CD4-positive, alpha-beta memory T cell (primary cell): ENCODE measurements at regions not wholly inside any gene's neighbourhood (a gene's known extent, or its start where the extent isn't known, plus 50 kb on each side); places are given as distances from the start of the nearest gene placed in this dataset.

ENCODE experiments used
- CTCF ChIA-PET: fragments of 350-600 bp; sonication (Branson Sonifier 250); formaldehyde crosslinking; loops from one replicate; lab custom pipeline; 2021; ENCODE audit warnings: inconsistent platforms; ENCODE audit not compliant: partially characterized antibody; lab: Charles Lee
- POLR2A ChIA-PET: fragments of 350-600 bp; sonication (Branson Sonifier 250); formaldehyde crosslinking; loops from one replicate; lab custom pipeline; 2021; ENCODE audit not compliant: partially characterized antibody; lab: Charles Lee
- DNase-seq, 5 donors: peaks; one replicate each; pipeline versions ENCODE4 v3.0.0 to v3.0.0-alpha.2; 2020 to 2022; ENCODE audit warnings: mixed read lengths in 1 of 5
- H3K27ac ChIP-seq: one replicate; pipeline ENCODE4 v1.7.0; 2013; ENCODE audit warnings: low read depth, low read length
- H3K27me3 ChIP-seq: 2 replicates; pipeline ENCODE4 v1.7.0; 2013; ENCODE audit warnings: mild to moderate bottlenecking, low read length, moderate library complexity; ENCODE audit not compliant: insufficient read depth
- H3K36me3 ChIP-seq: 2 replicates; pipeline ENCODE4 v1.7.0; 2013; ENCODE audit warnings: mild to moderate bottlenecking, low read length, moderate library complexity; ENCODE audit not compliant: insufficient read depth
- H3K4me1 ChIP-seq: 2 replicates; pipeline ENCODE4 v1.7.0; 2013; ENCODE audit warnings: mild to moderate bottlenecking, low read length, moderate library complexity; ENCODE audit not compliant: insufficient read depth
- H3K4me3 ChIP-seq, 2 donors: one replicate each; pipeline ENCODE4 v1.7.0; 2013; ENCODE audit warnings: low read length in 2 of 2, mild to moderate bottlenecking in 1 of 2
- H3K9me3 ChIP-seq, 2 donors: one replicate each; pipeline ENCODE4 v1.7.0; 2013; ENCODE audit warnings: low read length in 2 of 2, control low read depth in 1 of 2; ENCODE audit not compliant: control insufficient read depth in 1 of 2
- H3K27ac Mint-ChIP-seq, 7 donors: one replicate each; pipeline ENCODE4 v1.8.0; 2020 to 2021; ENCODE audit warnings: mixed read lengths in 7 of 7, mild to moderate bottlenecking in 6 of 7, inconsistent platforms in 3 of 7, moderate library complexity in 3 of 7
- H3K27me3 Mint-ChIP-seq, 2 donors: one replicate each; pipeline ENCODE4 v1.8.0; 2020 to 2021; ENCODE audit warnings: mixed read lengths in 2 of 2
- H3K36me3 Mint-ChIP-seq, 2 donors: one replicate each; pipeline ENCODE4 v1.8.0; 2020 to 2021; ENCODE audit warnings: mixed read lengths in 2 of 2, inconsistent platforms in 1 of 2, mild to moderate bottlenecking in 1 of 2
- H3K4me1 Mint-ChIP-seq, 4 donors: one replicate each; pipeline ENCODE4 v1.8.0; 2020 to 2021; ENCODE audit warnings: mixed read lengths in 4 of 4, mild to moderate bottlenecking in 1 of 4
- H3K4me3 Mint-ChIP-seq, 8 donors: one replicate each; pipeline ENCODE4 v1.8.0; 2020 to 2021; ENCODE audit warnings: mixed read lengths in 8 of 8, mild to moderate bottlenecking in 7 of 8, moderate library complexity in 6 of 8, inconsistent platforms in 3 of 8
- H3K9me3 Mint-ChIP-seq, 8 donors: one replicate each; pipeline ENCODE4 v1.8.0; 2020 to 2021; ENCODE audit warnings: mixed read lengths in 8 of 8, mild to moderate bottlenecking in 5 of 8, inconsistent platforms in 3 of 8, moderate library complexity in 1 of 8
- intact Hi-C: fragments of 100-400 bp; cut with micrococcal nuclease; formaldehyde crosslinking; loops from one replicate; pipeline ENCODE4 v1.15.1; 2023

DNA sequence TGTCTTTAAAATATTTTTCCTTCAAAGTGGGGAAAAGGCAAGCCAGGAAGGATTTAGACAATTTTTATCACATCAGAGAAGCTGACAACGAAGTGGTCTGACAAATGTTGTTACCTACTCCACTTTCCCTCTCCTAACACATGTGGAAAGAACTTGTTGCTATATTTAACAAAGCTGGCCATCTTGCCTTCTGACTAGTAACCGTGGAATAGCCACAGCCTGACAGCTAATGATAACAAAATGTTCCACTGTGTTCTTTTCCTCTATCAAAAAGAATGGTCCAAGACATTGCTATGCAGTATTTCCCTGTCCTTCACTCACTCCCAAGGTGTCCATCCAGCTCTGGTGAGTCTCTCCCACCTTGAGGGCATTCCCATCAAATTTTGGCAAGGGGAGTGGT, 481.4 kb upstream of the THBS1 start:
- H3K4me1 ChIP-seq, result no peaks in the 10 kb centered on the region
- Mint-ChIP-seq H3K27me3 (peaks cover 10 to 14% of the 10 kb centered on the region in 2 donors), H3K4me1 (no peaks in the 10 kb centered on the region), H3K4me3 (no peak overlapping the region), H3K27ac (no peak overlapping the region), H3K36me3 (no peaks in the 10 kb centered on the region), H3K9me3 (peaks cover 0 to 7% (median 2%) of the 10 kb centered on the region in 8 donors)
- POLR2A ChIA-PET, result interaction anchor here (0.6 kb wide), 1 partner anchor 25 kb away, joined by 3 read pairs; no protein-coding TSS in a partner anchor
- no peak overlapping the region for H3K27ac ChIP-seq
- no peaks in the 10 kb centered on the region for H3K9me3 ChIP-seq
- H3K36me3 ChIP-seq, result no peaks in the 10 kb centered on the region
- H3K27me3 ChIP-seq, result peaks cover 4% of the 10 kb centered on the region
- DNase-seq, result no peak
- CTCF ChIA-PET, result no interaction called here
- intact Hi-C loops, result no loop called here
- H3K4me3 ChIP-seq, result no peak overlapping the region

DNA sequence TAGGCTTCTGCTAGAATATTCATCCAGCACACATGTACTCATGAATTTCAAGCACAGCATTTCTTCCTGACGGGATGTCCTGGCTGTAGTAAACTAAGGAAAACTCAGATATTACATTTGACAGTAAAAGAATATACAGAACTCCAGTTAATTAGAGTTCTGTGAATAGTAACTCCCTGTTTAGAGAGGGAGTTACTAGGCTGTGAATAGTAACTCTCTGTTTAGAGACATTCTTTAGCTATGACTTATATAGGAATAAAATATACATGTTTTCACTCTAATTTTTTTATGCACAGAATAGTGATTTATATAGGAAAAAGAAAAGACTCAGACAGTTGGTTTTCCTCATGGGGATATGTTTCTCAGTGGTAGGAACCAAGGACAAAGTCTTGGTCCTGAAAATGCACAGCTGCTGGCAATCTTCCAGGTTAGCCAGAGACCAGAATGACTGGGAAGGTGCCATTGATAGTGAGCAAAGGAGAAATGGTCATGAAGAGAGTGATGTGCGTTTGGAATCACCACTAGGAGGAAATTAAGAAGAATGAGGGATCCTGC, 480.7 kb upstream of the THBS1 start:
- Mint-ChIP-seq H3K4me3 (no peak overlapping the region), H3K9me3 (peaks cover 0 to 7% (median 2%) of the 10 kb centered on the region in 8 donors), H3K27ac (no peak overlapping the region), H3K4me1 (no peaks in the 10 kb centered on the region), H3K27me3 (peaks cover 10 to 15% of the 10 kb centered on the region in 2 donors), H3K36me3 (no peaks in the 10 kb centered on the region)
- POLR2A ChIA-PET, result interaction anchor here (0.6 kb wide), 1 partner anchor 26 kb away, joined by 3 read pairs; no protein-coding TSS in a partner anchor
- H3K27ac ChIP-seq, result no peak overlapping the region
- intact Hi-C loops, result no loop called here
- H3K4me3 ChIP-seq, result no peak overlapping the region
- H3K9me3 ChIP-seq, result no peaks in the 10 kb centered on the region
- H3K36me3 ChIP-seq, result no peaks in the 10 kb centered on the region
- no peak for DNase-seq
- peaks cover 4% of the 10 kb centered on the region for H3K27me3 ChIP-seq
- CTCF ChIA-PET, result no interaction called here
- no peaks in the 10 kb centered on the region for H3K4me1 ChIP-seq

DNA sequence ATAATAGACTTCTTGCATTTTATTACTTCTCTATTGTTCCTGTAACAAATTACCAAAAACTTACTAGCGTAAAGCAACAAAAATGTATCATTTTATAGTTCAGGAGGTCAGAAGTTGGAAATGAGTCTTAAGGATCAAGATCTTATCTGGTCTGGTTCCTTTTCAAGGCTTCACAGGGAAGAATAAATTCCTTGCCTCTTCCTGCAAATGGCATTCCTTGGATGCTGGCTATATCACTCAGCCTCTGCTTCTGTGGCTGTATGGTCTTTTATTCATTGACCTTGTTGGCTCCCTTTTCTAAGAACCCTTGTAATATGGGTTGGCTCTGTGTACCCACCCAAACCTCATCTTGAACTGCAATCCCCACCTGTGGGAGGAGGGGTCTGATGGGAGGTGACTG, 478.4 kb upstream of the THBS1 start:
- Mint-ChIP-seq H3K27ac (no peak overlapping the region), H3K36me3 (no peaks in the 10 kb centered on the region), H3K9me3 (peaks cover 0 to 6% (median 3%) of the 10 kb centered on the region in 8 donors), H3K4me1 (no peaks in the 10 kb centered on the region), H3K27me3 (peaks cover 10 to 19% of the 10 kb centered on the region in 2 donors), H3K4me3 (no peak overlapping the region)
- intact Hi-C loops, result no loop called here
- Histone ChIP-seq H3K36me3 (no peaks in the 10 kb centered on the region), H3K27ac (no peak overlapping the region), H3K9me3 (no peaks in the 10 kb centered on the region), H3K27me3 (peaks cover 4% of the 10 kb centered on the region), H3K4me3 (no peak overlapping the region), H3K4me1 (no peaks in the 10 kb centered on the region)
- CTCF ChIA-PET, result no interaction called here
- POLR2A ChIA-PET, result no interaction called here
- no peak for DNase-seq

DNA sequence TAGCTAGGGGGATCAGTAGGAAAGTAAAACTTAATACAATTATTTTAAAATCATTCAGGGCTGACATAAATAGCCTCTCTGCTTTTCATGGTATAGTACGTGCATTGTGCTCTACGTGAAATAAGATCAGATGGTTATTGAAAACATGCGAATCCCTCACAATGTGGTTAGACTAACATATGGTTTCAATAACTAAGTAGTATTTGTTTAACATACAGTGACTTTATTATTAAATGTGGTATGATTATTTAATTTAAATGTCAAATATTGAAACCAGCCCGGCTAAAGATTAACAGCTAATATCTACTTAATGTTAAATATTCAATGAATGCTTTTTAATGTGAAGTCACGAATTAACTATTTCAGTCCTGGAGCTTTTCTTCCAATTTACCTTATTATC, 473.9 kb upstream of the THBS1 start:
- Mint-ChIP-seq H3K27ac (no peak overlapping the region), H3K4me1 (no peaks in the 10 kb centered on the region), H3K36me3 (no peaks in the 10 kb centered on the region), H3K27me3 (peaks cover 3 to 18% of the 10 kb centered on the region in 2 donors), H3K9me3 (peaks cover 0 to 8% (median 3%) of the 10 kb centered on the region in 8 donors), H3K4me3 (no peak overlapping the region)
- no peak for DNase-seq
- CTCF ChIA-PET, result no interaction called here
- Histone ChIP-seq H3K27ac (no peak overlapping the region), H3K9me3 (no peaks in the 10 kb centered on the region), H3K27me3 (no peaks in the 10 kb centered on the region), H3K4me1 (no peaks in the 10 kb centered on the region), H3K36me3 (no peaks in the 10 kb centered on the region), H3K4me3 (no peak overlapping the region)
- intact Hi-C loops, result no loop called here
- POLR2A ChIA-PET, result no interaction called here

DNA sequence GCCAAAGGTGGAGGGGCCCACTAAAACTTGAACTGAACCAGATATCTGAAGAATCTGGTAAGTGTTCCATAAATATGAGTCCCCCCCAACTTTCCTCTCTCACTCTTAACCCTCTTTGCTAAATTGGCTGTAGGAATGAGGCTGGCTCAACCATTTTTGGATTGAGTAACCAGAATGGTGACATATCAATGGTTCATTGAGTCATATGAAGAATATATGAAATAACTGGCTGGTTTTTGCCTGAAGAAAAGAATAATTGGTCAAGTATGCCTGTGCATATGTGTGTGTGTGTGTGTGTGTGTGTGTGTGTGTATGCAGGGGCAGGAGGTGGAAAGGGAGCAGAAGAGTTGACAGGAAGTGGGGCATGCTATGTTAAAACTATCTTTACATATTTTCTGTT, 472.9 kb upstream of the THBS1 start:
- H3K4me1 Mint-ChIP-seq, result no peaks in the 10 kb centered on the region
- Histone ChIP-seq H3K9me3 (no peaks in the 10 kb centered on the region), H3K27me3 (no peaks in the 10 kb centered on the region), H3K27ac (no peak overlapping the region), H3K36me3 (no peaks in the 10 kb centered on the region), H3K4me3 (no peak overlapping the region), H3K4me1 (no peaks in the 10 kb centered on the region)
- no peak for DNase-seq
- H3K4me3 Mint-ChIP-seq, result no peak overlapping the region
- POLR2A ChIA-PET, result no interaction called here
- peaks cover 3 to 21% of the 10 kb centered on the region in 2 donors for H3K27me3 Mint-ChIP-seq
- H3K27ac Mint-ChIP-seq, result no peak overlapping the region
- CTCF ChIA-PET, result no interaction called here
- intact Hi-C loops, result no loop called here
- peaks cover 0 to 5% (median 2%) of the 10 kb centered on the region in 8 donors for H3K9me3 Mint-ChIP-seq
- no peaks in the 10 kb centered on the region for H3K36me3 Mint-ChIP-seq

DNA sequence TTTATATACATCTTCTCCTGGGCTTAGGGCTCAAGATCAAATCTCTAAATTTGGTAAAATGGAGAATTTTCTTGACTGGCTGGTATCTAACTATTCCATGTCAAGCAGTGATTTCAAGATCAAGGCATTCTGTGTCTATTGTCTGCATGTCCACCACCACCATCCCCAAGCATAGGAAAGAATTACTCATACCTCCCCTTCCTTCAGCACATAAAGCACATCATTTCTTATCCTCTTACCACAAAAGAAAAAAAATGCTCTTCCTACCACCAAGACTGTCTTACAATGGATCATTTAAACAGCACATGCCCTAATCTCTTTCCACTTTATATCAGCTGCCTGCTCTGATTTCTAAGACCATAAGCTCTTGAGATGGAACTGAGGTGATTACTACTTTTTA, 470.5 kb upstream of the THBS1 start:
- no peaks in the 10 kb centered on the region for H3K27me3 ChIP-seq
- POLR2A ChIA-PET, result no interaction called here
- H3K36me3 ChIP-seq, result no peaks in the 10 kb centered on the region
- Mint-ChIP-seq H3K4me1 (no peaks in the 10 kb centered on the region), H3K4me3 (no peak overlapping the region), H3K9me3 (peaks cover 0 to 17% (median 4%) of the 10 kb centered on the region in 8 donors), H3K27me3 (peaks cover 10 to 23% of the 10 kb centered on the region in 2 donors), H3K27ac (no peak overlapping the region), H3K36me3 (no peaks in the 10 kb centered on the region)
- no peak overlapping the region for H3K4me3 ChIP-seq
- no peaks in the 10 kb centered on the region for H3K9me3 ChIP-seq
- no peak overlapping the region for H3K27ac ChIP-seq
- intact Hi-C loops, result no loop called here
- no peak for DNase-seq
- CTCF ChIA-PET, result no interaction called here
- H3K4me1 ChIP-seq, result no peaks in the 10 kb centered on the region

DNA sequence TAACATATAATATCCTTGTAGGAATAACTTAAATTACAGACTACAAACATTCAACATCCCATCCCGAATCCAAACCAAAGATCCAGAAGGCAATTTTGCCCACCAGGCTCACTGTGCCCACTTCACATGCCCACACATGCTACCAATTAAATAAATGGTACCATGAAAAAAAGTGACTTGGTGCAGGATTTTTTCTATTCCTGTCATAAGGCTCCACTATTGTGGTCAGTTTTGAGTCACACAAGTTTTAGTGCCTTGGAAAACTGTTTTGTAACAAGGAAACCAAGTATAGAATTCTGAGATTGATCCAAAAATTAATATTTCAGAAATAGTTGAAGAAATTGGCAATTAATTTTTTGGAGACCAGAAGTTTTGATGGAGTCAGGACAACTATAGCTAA, 470.1 kb upstream of the THBS1 start:
- DNase-seq, result no peak
- Histone ChIP-seq H3K27ac (no peak overlapping the region), H3K4me3 (no peak overlapping the region), H3K9me3 (no peaks in the 10 kb centered on the region), H3K36me3 (no peaks in the 10 kb centered on the region), H3K27me3 (no peaks in the 10 kb centered on the region), H3K4me1 (no peaks in the 10 kb centered on the region)
- intact Hi-C loops, result no loop called here
- H3K4me1 Mint-ChIP-seq, result no peaks in the 10 kb centered on the region
- no peak overlapping the region for H3K4me3 Mint-ChIP-seq
- POLR2A ChIA-PET, result no interaction called here
- CTCF ChIA-PET, result no interaction called here
- no peaks in the 10 kb centered on the region for H3K36me3 Mint-ChIP-seq
- peaks cover 10 to 22% of the 10 kb centered on the region in 2 donors for H3K27me3 Mint-ChIP-seq
- H3K27ac Mint-ChIP-seq, result no peak overlapping the region
- peaks cover 0 to 22% (median 4%) of the 10 kb centered on the region in 8 donors for H3K9me3 Mint-ChIP-seq
